Stimulated activated CD4-positive, alpha-beta T cell treated with anti-CD3 and anti-CD28 coated beads, Interleukin-4, amount 100 ng/mL, for 48 hours (primary cell): ENCODE measurements at regions not wholly inside any gene's neighbourhood (a gene's known extent, or its start where the extent isn't known, plus 50 kb on each side); places are given as distances from the start of the nearest gene placed in this dataset.

ENCODE experiments used
- DNase-seq, 2 donors: peaks; one replicate each; pipeline ENCODE4 v3.0.0-alpha.2; 2020; ENCODE audit warnings: low read depth in 2 of 2

DNA sequence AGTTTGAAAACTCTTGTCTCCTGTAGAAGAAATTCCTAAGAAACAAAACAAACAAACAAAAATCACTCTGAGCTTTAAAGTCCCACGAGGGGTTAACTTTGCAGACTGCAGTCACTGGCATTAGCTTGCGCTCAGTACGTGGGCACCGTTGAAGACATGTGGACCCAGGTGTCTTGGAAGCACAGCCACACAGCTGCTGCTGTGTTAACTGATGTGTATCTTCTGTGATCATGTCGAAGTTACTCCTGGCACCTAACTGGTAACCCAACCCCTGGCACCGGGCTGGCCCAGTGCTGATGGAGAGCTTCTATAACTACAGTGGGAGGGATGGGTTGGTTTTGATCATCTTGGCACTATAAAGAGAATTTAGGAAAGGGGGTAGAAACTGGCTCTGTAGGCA is 51.6 kb upstream of the FHL2 start:
- no peak for DNase-seq

DNA sequence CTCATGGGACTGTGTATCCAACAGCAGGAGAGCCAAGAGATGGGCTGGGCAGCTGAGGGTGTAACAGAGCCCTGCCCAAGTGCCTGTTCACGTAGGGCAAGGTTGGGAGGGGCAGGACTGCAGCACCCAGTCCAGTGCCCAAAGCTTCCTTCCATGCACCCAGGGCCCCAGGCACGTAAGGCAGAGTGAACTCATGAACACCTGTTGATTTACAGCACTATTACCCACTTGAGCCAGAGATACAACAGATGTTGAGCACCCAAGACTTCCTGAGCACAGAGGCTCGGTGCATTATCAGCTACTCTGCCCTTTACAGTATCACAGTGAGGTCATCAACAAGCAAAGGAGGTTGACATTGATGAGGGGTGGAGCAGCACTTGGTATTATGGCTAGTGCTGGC is 50.2 kb upstream of the FHL2 start:
- no peak for DNase-seq
